SK-N-MC (cell line): ENCODE measurements at regions not wholly inside any gene's neighbourhood (a gene's known extent, or its start where the extent isn't known, plus 50 kb on each side); places are given as distances from the start of the nearest gene placed in this dataset.

Experiments
- EZH2 ChIP-seq: fragments of 200-600 bp; sonication (generic); IDR thresholded peaks from one replicate; pipeline ENCODE4 v1.6.1; 2017; ENCODE audit warnings: antibody characterized with exemption
- POLR2AphosphoS5 ChIP-seq: IDR thresholded peaks from 2 replicates; pipeline ENCODE4 v1.6.1; 2012; ENCODE audit warnings: mild to moderate bottlenecking, low read depth, low read length, borderline replicate concordance

GRCh38 chr1:13935336-13935735 lies 235.3 kb downstream of the PRDM2 start:
- TF ChIP-seq POLR2AphosphoS5 = no peak
- no peak for TF ChIP-seq EZH2
